ENCODE measurements at regions not wholly inside any gene's neighbourhood (a gene's known extent, or its start where the extent isn't known, plus 50 kb on each side); places are given as distances from the start of the nearest gene placed in this dataset.

- DNase-seq = no peak
Observed at GRCh38 chr17:13405080-13405479, 196.6 kb downstream of the HS3ST3A1 start.

GRCh38 chr17:13403982-13404946, 197.5 kb downstream of the HS3ST3A1 start:
- DNase-seq = no peak

DNA sequence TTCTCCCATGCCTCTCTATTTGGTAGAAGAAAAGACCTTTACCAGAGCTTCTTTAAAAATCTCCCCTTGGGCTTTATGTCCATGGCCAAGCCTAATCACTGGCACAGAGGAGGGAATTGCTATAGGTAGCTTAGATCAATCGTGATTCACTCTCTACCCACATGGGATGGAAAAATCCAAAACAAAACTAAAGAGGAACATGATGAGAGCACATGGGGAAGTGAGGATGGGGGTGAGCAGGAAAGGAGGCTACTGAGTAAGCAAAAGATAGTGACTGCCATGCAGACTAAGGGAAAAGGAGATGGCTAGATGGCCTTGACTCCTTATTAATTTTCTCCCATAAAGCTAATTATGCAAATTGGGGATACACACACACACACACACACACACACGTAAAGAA, 201.2 kb downstream of the HS3ST3A1 start:
- no peak for DNase-seq

DNA sequence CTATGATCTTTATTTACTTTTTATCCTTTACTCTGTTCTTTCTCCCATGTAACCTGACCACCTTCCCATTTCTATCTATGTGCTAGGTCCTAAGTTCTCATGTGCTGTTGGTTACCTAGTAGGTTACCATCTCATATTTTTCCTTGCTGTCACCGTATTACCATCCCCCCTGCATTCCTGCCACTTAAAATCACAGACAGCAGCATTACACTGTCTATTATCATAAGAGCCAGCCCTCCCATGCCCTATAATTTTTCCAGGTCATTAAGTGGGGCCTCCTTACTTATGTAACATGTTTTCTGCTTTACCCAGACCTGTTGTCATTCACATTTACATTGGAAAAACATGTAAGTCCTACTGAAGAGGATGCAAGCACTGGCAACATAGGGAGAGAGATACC, 202.9 kb downstream of the HS3ST3A1 start:
- DNase-seq = no peak

- no peak for DNase-seq
Observed at GRCh38 chr17:13398091-13398490, 203.6 kb downstream of the HS3ST3A1 start.

DNA sequence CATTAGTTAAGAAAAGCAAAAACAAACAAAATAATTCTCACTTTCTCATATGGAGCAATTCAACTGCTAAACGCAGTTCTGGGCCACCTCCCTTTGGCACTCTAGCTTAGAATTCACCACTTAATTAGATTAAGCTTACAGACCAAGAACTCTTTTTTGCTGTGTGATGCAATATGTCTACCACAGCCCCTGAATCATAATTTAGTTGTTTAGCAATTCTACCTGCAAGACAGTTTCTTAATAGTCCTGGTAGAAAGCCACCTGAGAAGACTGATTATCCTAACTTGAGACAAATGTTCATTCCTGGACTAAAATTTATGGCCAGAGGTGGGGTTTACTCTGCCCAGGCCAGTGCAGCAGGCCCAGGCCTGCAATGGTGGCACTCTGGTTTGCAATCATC, 205.9 kb downstream of the HS3ST3A1 start:
- DNase-seq = no peak

DNA sequence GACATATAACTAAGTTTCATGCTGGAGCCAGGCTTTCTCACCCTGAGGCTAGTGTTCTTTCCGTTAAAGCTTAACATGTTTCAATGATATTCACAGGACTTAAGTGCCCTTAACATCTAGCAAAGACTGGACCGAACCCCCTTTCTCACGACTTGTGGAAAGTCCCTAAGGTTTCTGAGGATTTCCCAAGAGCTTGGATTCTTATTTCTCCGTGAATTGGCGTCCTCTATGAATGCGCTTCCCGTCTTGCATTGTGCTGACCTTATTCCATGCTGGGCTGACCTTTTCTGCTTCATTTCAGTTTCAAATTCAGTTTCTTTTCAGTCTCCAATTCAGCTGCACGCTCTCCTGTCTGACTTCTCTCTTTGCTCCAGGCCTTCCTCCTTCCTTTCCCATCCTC, 206.4 kb downstream of the HS3ST3A1 start:
- no peak for DNase-seq

DNA sequence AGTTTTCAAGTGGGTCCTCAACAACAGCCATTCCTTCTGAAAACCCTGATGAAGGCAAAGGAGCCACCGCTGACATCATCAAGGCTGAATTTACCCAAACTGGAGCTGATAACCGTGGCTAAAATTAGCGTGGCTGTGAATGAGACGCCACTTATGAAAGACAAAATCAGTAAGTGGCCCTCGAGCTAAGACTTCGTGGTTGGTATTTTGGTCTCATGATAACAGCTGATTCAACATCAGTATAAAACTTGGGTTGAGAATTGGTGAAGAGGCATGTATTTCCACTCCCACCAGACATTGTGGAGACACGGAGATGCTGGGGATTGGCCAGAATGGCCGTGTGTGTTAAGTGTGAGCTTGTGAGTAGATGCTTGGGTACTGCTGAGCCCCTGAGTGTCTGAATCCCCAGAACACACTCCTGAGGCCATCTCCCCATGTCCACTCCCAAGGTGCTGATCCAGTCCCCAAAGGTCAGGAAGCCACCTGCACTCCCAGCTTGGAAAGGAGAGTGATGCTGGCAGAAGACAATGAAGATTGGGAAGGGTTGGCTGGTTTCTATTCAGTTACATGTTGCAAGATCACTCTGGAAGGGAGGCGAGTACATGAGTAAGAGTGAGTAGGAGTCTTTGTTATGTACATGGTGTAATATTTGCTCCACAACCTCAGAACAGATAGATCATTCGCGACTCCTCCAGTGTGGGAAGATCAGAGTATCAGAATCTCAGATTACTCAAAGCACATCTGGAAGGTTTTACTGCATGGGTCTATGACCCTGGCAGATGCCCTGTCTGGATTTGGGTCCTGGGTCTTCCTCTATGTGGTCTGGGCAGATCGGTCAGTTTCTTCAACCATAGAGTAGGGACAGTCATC, 207.7 kb downstream of the HS3ST3A1 start:
- DNase-seq = no peak

- DNase-seq = no peak
Observed at GRCh38 chr17:13387952-13388351, 213.8 kb downstream of the HS3ST3A1 start.

DNA sequence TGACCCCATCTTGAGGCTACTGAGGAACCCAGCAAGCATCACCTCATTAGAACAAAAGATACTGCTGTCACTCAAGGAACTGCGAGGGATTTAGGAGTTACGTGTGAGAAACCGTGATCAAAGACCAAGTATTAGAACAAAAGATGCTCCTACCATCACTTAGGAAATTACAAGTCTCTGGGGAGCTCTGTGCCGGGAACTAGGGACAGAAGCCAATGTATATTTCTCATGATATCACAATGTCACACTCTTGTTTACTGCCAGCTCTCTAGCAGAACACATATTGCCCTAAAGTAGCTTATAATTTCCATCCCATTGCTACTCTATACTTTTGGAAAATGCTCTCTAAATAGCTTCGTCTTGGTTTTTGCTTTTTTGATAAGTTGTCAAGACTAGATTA, 214.5 kb downstream of the HS3ST3A1 start:
- no peak for DNase-seq

GRCh38 chr17:13385481-13385911, 216.2 kb downstream of the HS3ST3A1 start:
- no peak for DNase-seq

GRCh38 chr17:13384626-13385025, 217.1 kb downstream of the HS3ST3A1 start:
- DNase-seq = no peak

GRCh38 chr17:13378361-13378760, 223.4 kb downstream of the HS3ST3A1 start:
- DNase-seq = no peak

DNA sequence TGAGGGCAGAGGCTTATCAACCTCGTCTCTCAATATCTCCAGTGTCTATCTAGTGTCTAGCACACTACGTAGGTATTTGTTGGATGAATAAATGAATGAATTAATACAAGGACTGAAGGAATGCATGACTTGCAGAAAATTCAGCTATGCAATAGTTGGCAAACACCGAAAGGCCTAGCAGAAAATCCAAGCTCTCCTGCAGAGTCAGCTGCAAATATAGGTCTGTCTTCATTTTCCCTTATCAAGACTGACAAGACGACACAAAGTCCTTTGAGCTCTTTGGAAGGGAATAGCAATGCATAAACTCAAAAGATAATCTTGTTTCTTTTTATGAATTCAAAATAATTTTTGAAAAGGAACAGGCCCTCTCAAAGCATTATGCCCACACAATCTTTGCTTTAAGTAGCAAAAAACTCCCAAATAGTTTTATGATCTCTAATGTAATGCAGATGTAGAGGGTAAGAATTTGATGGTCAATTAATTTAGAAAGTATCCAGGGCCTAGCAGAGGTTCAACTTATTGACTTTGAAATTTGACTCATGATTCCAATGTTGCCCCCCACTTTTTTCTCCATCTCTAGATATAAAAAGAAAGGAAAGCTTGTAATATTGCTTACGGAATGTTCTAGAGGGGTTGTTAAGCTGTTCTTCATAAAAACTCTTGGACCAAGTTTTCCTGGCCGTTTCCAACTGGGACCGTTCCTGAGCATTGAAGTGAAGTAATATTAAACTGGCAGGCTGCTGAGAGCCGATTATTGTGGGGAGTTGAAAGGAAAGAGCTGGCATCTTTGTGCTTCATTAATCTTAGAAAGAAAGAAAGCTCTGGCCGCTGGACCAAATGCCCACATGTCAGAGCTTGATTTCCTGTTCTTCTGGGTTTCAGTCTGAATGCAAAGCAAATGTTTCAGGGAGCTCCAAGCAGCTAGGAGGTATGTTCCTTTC, 227.3 kb downstream of the HS3ST3A1 start:
- no peak for DNase-seq

DNA sequence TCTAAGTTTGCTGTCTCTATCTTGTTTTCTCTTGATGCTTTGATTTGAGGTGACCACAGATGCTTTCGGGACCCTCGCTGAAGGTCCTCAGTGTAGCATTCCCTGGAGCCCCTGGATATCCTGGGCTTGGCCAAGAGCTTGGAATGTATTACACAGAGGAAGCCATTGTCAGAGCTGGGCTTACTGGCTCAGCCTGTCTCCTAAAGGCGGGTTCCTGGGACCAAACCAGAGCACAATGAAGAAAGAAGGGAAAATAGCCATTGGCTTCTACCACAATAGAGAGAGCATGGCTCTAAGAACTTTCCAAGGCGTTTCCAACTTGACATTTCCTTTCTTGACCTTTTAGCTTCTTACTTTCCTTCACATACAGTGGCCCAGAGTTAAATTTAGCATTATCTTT, 229.3 kb downstream of the HS3ST3A1 start:
- DNase-seq = no peak

- no peak for DNase-seq
Observed at GRCh38 chr17:13367154-13367553, 234.6 kb downstream of the HS3ST3A1 start.

DNA sequence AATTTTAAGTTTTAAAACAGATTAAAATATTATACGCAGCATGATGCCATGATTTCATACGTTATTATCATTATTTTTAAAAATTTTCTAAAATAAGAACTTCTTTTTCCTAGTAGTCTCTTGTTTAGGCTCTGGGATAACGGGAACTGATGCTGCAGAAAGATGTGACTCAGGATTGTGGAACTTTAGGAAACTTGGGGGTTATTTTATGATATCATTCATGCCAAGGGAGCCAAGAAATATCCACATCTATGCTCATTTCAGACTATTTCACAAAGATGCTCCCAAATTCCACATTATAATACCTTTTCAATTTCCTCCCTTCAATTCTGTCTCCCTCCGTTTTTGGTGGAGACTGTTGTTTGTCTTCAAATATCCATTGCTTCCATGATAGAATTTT, 236.4 kb downstream of the HS3ST3A1 start:
- no peak for DNase-seq

DNA sequence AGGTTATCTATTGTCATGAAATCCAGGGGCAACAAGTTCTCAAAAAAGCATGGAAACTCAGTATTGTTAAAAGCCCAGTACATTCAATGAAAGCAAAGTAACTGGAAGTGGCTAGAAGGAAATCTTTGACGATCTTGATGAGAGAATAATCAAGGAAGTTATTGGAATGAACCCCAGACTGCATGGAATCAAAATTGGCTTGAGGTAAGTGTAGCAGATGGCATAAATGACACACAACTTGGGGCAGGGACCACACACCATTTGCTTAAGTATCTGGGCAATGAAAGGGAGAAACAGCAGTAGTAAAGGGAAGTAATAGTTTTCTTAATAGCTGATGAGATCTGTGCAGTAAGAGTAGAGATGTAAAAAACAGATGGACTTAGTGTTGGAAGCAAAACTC, 238.0 kb downstream of the HS3ST3A1 start:
- no peak for DNase-seq

- DNase-seq = no peak
Observed at GRCh38 chr17:13362341-13363122, 239.2 kb downstream of the HS3ST3A1 start.

DNA sequence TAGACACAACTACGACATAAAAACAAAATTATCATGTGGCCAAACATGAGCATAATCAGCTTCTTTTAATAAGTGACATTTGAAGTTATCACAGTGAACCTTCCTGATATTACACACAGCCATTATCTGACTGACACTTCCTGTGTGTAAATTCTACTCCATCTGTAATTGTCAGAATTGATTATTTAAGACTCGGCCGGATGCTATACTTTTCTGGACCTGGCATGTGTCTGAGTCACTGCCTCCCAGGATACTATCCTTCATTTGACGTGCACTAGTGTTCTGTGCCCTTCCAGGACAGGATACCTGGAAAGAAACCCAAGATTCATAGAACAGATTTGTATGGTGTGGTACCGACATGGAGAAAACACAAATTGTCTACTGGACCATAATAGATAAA, 242.0 kb downstream of the HS3ST3A1 start:
- no peak for DNase-seq

- DNase-seq = no peak
Observed at GRCh38 chr17:13355054-13355453, 246.7 kb downstream of the HS3ST3A1 start.

DNA sequence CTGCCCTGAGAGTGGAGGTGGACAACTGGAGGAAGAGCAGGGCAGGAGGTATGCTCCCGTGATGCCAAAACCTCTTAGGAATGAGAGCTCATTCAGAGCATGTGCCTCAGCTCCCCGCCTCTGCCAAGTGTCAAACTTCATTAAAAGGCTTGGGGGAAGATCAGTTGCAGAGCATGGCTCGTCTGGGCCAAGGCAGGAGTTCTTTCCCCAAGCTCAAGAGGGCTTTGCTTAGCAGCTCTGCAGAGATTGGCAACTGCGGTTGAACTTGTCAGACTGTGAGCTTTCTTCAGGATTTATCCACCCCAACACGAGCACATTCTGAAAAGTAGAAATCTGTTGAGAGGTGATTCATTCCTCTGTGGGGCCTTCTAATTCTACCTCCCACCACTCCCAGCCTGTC, 248.1 kb downstream of the HS3ST3A1 start:
- DNase-seq = no peak
